ENCODE measurements at regions not wholly inside any gene's neighbourhood (a gene's known extent, or its start where the extent isn't known, plus 50 kb on each side); places are given as distances from the start of the nearest gene placed in this dataset.

- DNase-seq (ENCODE audit: low read depth, low spot score) (no peak), FAIRE-seq (no peak)
- H3K9ac ChIP-seq (replicated peaks; ENCODE audit: extremely low read depth, insufficient read depth, low read length): no peak overlapping the region
- ChIA-PET POLR2A (no interaction called here), CTCF (no interaction called here)
- no TSS peak for BruUV-seq (replicated peaks)
- H4K20me1 ChIP-seq (replicated peaks; ENCODE audit: control insufficient read depth, extremely low read depth, insufficient read depth, low read length): no peaks in the 10 kb centered on the region
- no peak overlapping the region for H3K4me3 ChIP-seq (replicated peaks in 1 of 3; ENCODE audit: insufficient read depth in 1 of 3, low read depth in 1 of 3, low read length in 3 of 3)
- H3K4me1 ChIP-seq (ENCODE audit: control insufficient read depth, extremely low read depth, insufficient read depth, low read length): no peaks in the 10 kb centered on the region
- no peaks in the 10 kb centered on the region for H3K9me1 ChIP-seq (replicated peaks; ENCODE audit: control insufficient read depth, extremely low read depth, insufficient read depth, low read length)
- no peak overlapping the region for H3K4me2 ChIP-seq (ENCODE audit: insufficient read depth, low read length)
- no peaks in the 10 kb centered on the region for H3K79me2 ChIP-seq (ENCODE audit: control insufficient read depth, insufficient read depth, low read length)
- H3K9me3 ChIP-seq (replicated peaks; ENCODE audit: control insufficient read depth, insufficient read depth, low read length): no peaks in the 10 kb centered on the region
- no peak overlapping the region for H2AFZ ChIP-seq (ENCODE audit: low read depth, low read length)
- no peaks in the 10 kb centered on the region for H3K36me3 ChIP-seq (ENCODE audit: control insufficient read depth in 2 of 2, extremely low read depth in 1 of 2, insufficient read depth in 2 of 2, low read length in 2 of 2)
- H3K27ac ChIP-seq (ENCODE audit: insufficient read depth, low read depth, low read length): no peak overlapping the region
- TF ChIP-seq, protein P1, sequence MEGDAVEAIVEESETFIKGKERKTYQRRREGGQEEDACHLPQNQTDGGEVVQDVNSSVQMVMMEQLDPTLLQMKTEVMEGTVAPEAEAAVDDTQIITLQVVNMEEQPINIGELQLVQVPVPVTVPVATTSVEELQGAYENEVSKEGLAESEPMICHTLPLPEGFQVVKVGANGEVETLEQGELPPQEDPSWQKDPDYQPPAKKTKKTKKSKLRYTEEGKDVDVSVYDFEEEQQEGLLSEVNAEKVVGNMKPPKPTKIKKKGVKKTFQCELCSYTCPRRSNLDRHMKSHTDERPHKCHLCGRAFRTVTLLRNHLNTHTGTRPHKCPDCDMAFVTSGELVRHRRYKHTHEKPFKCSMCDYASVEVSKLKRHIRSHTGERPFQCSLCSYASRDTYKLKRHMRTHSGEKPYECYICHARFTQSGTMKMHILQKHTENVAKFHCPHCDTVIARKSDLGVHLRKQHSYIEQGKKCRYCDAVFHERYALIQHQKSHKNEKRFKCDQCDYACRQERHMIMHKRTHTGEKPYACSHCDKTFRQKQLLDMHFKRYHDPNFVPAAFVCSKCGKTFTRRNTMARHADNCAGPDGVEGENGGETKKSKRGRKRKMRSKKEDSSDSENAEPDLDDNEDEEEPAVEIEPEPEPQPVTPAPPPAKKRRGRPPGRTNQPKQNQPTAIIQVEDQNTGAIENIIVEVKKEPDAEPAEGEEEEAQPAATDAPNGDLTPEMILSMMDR (IDR thresholded peaks at IDR 0.05; ENCODE audit: extremely low read depth in 1 of 2, insufficient read depth in 1 of 2, low read depth in 1 of 2, low read length in 2 of 2): no peak
- no peaks in the 10 kb centered on the region for H3K27me3 ChIP-seq (ENCODE audit: control insufficient read depth in 2 of 2, insufficient read depth in 2 of 2, low read length in 2 of 2)
- dilution Hi-C loops (cut with MboI; ENCODE audit: extremely low pct_ligation_motif_present, low sequenced_read_pairs) (no loop called here), intact Hi-C loops (cut with micrococcal nuclease) (no loop called here)
These were observed 677.0 kb upstream of the KLF4 start for GRCh38 chr9:108166519-108166918.

GRCh38 chr9:108163321-108164005 lies 673.9 kb upstream of the KLF4 start:
- intact Hi-C loops (cut with micrococcal nuclease) (no loop called here), dilution Hi-C loops (cut with MboI; ENCODE audit: extremely low pct_ligation_motif_present, low sequenced_read_pairs) (no loop called here)
- no peaks in the 10 kb centered on the region for H3K9me1 ChIP-seq (replicated peaks; ENCODE audit: control insufficient read depth, extremely low read depth, insufficient read depth, low read length)
- no peak overlapping the region for H3K9ac ChIP-seq (replicated peaks; ENCODE audit: extremely low read depth, insufficient read depth, low read length)
- H3K79me2 ChIP-seq (ENCODE audit: control insufficient read depth, insufficient read depth, low read length): no peaks in the 10 kb centered on the region
- H2AFZ ChIP-seq (ENCODE audit: low read depth, low read length): no peak overlapping the region
- no peaks in the 10 kb centered on the region for H3K4me1 ChIP-seq (ENCODE audit: control insufficient read depth, extremely low read depth, insufficient read depth, low read length)
- TF ChIP-seq, protein P1 (IDR thresholded peaks at IDR 0.05; ENCODE audit: extremely low read depth in 1 of 2, insufficient read depth in 1 of 2, low read depth in 1 of 2, low read length in 2 of 2): no peak
- TF ChIP-seq EZH2 (IDR thresholded peaks at IDR 0.05; ENCODE audit: borderline replicate concordance, low read depth, low read length, severe bottlenecking) (no peak), GATA2 (IDR thresholded peaks at IDR 0.05; ENCODE audit: insufficient read depth, insufficient read length, low read depth, low read length) (no peak), FOS (IDR thresholded peaks at IDR 0.05; ENCODE audit: borderline replicate concordance, insufficient read depth, low read length) (no peak), POLR2AphosphoS5 (IDR thresholded peaks at IDR 0.05; ENCODE audit: insufficient read depth, low read depth, low read length) (no peak), JUN (IDR thresholded peaks at IDR 0.05; ENCODE audit: borderline replicate concordance, insufficient read depth, insufficient read length, low read depth) (no peak)
- ChIA-PET CTCF (interaction anchor here (1.6 to 2.1 kb wide), 2 partner anchors 21 to 109 kb away, joined by 5 to 7 read pairs; no protein-coding TSS in a partner anchor), POLR2A (no interaction called here)
- no peaks in the 10 kb centered on the region for H3K36me3 ChIP-seq (ENCODE audit: control insufficient read depth in 2 of 2, extremely low read depth in 1 of 2, insufficient read depth in 2 of 2, low read length in 2 of 2)
- H3K27me3 ChIP-seq (ENCODE audit: control insufficient read depth in 2 of 2, insufficient read depth in 2 of 2, low read length in 2 of 2): no peaks in the 10 kb centered on the region
- no peaks in the 10 kb centered on the region for H3K9me3 ChIP-seq (replicated peaks; ENCODE audit: control insufficient read depth, insufficient read depth, low read length)
- no peaks in the 10 kb centered on the region for H4K20me1 ChIP-seq (replicated peaks; ENCODE audit: control insufficient read depth, extremely low read depth, insufficient read depth, low read length)
- no TSS peak for BruUV-seq (replicated peaks)
- H3K27ac ChIP-seq (ENCODE audit: insufficient read depth, low read depth, low read length): no peak overlapping the region
- no peak overlapping the region for H3K4me2 ChIP-seq (ENCODE audit: insufficient read depth, low read length)
- DNase-seq (ENCODE audit: low read depth, low spot score) (no peak), FAIRE-seq (no peak)
- no peak overlapping the region for H3K4me3 ChIP-seq (replicated peaks in 1 of 3; ENCODE audit: insufficient read depth in 1 of 3, low read depth in 1 of 3, low read length in 3 of 3)

Measured in endothelial cell of umbilical vein (primary cell).